Right hindlimb (tissue), 1 donor: ENCODE measurements at regions not wholly inside any gene's neighbourhood (a gene's known extent, or its start where the extent isn't known, plus 50 kb on each side); places are given as distances from the start of the nearest gene placed in this dataset.
A peak's percentile ranks its signal among the peaks of the same experiment; 100 is the strongest.
"Not testable (repeated sequence)": the region's sequence is repeated elsewhere in the genome, so short reads cannot be mapped to it uniquely, and the experiment has no call there.

Experiments used
- DNase-seq: peaks from one replicate; pipeline ENCODE4 v3.0.0-alpha.2; 2018

DNA sequence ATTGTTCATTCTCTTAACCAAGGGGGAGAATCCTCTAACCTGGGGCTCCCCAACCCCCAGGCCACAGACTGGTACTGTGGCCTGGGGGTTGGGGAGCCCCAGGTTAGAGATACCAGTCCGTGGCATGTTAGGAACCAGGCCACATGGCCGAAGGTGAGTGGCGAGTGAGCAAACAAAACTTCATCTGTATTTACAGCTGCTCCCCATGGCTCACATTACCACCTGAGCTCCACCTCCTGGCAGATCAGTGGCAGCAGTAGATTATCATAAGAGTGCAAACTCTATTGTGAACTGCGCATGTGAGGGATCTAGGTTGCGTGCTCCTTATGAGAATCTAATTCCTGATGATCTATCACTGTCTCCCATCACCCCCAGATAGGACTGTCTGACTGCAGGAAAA is 957.2 kb upstream of the PRKX start:
- no peak for DNase-seq

DNA sequence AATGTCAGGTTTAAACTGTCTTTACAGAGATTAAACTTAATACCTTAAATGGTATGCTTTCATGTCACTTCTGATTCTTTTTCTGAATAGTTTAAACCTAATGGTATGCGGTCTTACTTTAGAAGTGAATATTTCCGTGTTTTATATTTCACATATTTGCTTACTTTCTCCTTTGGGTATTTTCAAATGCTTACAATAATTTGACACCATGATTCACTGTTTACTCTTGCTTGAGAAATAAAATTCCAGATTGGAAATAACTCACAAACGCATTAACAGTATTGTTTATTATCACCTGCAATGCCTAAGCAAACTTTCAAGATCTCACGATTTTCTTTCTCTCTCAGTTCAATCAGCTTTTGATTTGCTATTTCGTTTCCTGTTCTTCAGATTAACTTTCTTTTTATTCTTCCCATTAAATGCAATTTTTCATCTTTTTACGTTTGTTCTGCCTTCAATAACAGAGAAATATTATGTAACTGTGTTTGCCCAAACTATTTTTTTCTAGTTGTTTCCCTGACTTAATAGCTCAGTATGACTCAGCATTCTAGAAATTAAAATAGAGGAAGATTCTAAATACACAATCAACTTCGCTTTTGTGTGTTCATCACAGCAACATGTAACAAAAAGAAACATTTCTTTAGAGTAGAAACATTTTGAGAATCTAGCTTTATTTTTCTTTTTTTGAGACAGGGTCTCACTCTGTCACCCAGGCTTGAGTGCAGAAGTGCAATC is 955.5 kb upstream of the PRKX start:
- DNase-seq: no peak

DNA sequence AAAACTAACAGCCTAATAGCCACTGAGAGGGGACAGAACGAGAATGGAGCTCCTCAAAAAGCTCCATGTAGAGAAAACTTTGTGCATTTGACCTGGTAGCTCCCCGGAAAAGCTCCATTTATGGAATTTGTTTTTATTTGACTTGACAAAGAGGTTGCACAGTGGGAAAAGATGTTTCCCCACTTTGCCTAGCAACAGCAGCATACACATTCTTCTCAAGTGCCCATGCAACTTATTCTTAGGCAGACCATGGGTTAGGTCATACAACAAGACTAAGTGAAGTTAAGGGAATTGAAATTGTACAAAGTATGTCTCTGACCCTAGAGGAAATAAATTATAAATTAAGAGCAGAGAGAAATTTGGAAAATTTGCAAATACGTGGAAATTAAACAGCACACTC is 949.6 kb upstream of the PRKX start:
- DNase-seq: no peak

DNA sequence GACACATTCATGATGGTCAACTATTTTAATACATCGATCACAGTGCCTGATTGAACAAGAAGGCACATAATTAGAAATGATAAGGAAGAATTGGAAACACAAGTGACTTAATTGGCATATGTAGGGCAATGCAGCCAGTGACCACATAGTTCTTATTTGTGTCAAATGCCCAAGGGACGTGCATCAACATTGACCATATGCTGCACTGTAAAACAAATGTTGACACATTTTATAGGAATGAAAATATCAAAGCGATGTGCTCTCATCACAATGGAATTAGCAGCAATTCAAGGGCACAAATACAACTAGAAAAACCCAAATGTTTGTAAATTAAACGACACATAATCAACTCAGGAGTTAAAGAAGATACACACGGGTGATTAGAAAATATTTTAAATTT is 948.3 kb upstream of the PRKX start:
- DNase-seq: no peak

DNA sequence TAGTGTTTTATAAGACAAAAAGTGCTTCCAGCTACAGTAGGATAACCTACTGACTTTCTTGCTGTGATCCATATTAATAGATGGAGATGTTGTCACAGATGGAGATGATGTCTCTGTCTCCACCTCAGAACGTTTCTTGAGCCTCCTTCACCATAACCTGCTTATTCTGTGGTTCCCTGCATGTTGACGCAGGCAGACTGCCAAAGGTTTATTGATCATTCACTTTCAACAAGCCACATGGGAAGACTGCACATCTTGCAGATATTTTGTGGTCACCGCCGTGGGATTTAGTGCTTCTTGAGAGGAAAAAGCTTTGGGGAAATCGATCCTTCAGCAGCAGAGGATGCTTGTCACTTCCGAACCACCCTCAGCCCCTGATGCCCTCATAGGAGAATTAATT is 943.0 kb upstream of the PRKX start:
- DNase-seq: no peak

DNA sequence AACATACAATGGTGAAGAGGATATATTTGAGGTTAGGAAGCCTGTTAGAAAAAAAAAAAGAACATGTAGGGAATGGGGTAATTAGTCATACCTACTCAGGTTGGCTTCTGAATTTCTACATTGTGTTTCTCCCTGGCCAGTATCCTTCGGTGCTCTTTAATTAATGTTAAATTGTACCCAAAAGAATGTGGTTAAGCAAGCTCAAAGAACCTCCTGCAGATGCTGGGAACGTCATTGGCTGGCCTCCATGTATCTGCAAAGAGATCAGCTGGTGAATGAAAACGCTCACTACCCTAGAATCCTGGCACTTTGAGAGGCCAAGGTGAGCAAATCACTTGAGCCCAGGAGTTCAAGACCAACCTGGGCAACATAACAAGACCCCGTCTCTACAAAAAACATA is 942.3 kb upstream of the PRKX start:
- no peak for DNase-seq

DNA sequence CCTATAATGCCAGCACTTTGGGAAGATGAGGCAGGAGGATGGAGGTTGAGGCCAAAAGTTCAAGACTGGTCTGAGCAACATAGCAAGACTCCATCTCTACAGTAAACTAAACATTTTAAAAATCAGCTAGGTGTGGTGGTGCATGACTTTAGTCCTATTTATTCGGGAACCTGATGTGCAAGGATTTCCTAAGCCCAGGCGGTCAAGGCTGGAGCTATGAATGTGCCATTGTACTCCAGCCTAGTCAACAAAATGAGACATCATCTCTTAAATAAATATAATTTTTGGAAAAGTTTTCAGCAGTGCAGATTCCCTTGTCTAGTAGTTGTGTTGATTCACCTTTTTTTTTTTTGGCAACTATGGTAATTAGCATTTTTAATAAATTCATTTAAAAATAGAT is 928.7 kb upstream of the PRKX start:
- no peak for DNase-seq

DNA sequence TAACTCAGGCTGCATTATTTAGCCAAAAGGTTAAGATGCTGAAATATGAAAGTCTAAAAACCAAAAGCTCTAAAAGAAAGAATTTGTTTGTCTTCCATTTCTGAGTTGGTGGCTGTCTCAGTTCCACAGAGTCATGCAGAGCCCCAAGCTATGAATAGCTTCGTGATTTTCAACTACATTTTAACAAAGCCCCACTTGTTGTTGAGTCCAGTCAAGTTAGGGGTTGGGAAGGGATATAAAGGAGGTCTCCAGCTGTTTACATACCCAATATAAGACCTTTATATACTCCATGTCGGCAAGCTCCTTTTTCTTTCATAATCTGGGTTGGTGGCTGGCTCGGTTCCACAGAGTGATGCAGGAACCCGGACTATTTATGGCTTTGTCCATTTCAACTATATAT is 924.6 kb upstream of the PRKX start:
- no peak for DNase-seq

DNA sequence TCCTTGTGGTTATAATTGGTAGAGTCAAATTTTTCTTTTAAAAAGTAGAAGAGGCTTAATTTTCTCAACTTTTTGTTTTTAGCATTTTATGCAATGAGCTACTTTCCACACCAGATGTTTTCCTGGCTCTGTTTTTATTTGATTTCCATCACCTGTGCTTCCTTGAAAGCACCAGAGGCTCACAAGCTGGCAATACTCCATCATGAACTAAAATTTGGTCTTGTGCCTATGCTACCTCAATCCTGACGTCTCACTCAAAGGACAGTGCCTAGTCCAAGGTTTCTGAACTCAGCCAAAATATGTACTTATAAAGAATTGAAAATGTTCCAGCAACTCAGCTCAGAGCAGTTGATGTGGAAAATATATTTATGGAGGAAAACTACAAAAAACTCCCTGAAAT is 914.0 kb upstream of the PRKX start:
- DNase-seq: peak; percentile 26

DNA sequence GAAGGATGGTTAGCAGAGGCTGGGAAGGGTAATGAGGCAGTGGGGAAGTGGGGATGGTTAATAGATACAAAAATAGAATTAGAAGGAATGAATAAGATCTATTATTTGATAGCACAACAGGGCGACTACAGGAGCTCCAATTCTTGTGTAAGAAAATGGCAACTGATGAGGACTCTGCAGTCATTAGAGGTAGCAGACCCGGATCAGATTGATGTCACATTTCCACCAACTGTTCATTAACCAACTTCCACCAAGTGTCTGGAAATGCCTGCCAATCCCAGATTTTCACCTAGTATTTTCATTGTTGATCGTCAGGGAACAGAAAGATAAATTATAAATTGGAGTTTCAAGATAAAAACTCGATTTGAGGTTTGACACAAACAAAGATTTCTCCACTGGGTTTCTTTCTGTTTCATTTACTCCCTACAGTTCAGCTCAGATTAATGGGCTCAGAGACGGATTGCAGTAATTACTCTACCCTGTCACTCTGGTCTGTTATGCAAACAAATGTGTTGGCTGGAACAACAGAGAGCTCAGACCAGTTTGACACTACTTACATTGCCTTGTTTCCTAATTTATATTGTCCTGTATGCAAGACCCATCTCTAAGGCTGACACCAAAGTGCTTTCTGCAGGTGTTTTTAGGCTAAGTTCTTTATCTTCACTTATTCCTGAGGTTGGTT is 909.2 kb upstream of the PRKX start:
- no peak for DNase-seq

DNA sequence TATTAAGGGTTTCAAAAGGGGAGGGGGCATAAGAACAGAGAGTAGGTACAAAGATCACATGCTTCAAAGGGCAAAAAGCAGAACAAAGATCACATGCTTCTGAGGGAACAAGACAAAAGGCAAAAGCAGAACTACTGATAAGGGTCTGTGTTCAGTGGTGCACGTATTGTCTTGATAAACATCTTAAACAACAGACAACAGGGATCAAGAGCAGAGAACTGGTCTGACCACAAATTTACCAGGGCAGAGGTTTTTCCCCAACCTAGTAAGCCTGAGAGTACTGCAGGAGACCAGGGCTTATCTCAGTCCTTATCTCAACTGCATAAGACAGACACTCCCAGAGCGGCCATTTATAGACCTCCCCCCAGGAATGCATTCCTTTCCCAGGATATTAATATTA is 900.2 kb upstream of the PRKX start:
- DNase-seq: not testable (repeated sequence)

DNA sequence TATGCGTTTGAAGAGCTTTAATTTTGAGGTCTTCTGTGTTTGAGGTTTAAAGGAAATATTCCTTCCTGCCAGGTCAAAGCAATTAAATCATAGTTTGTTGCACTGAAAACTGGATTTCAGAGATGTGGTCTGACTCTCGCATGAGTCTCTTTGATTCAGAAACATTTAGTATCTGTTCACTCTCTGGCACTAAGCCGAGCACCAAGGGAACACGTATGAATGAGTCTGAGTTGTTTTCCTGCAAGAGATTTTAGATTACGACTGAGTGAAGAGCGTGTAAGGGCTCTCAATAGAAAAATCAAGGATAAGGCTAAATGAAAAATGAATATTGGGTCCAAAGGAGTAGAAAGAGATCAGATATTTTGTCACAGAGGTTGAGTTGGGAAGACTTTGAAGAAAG is 875.4 kb upstream of the PRKX start:
- no peak for DNase-seq

DNA sequence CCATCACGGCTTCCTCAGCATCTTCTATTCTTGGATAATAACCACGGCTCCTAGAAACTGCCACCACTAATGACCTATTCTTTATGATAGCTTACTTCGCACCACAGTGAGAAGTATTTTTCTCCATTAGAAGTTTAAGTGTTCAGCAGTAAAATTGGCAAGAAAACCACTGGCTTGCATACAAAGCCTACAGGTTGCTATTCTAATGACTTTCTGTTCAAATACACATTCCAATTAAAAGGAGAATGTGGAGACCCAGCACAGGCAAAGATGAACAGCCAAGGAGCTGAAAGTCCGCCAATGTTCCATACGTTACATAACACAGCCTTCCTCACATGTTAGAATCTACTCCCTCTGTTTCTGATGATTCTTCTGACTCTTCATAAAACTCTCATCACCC is 875.0 kb upstream of the PRKX start:
- peak; percentile 34 for DNase-seq

DNA sequence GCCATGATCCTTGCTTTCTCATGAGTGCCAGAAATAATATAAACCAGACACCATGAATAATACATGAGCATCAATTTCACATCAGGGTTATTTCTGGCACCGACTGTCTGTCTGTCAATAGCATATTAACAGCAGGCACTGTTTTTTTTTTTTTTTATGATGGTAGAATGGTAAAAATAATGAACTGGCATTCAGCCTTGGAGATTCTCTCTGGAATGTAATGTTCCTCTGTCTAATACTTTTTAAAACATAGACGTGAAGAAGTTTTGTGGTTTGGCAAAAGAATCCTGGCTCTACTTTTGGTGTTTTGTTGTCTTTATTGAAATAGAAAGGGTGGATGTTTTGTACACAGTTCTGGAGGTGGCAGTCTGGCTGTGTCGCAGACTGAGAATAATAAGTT is 874.6 kb upstream of the PRKX start:
- no peak for DNase-seq

DNA sequence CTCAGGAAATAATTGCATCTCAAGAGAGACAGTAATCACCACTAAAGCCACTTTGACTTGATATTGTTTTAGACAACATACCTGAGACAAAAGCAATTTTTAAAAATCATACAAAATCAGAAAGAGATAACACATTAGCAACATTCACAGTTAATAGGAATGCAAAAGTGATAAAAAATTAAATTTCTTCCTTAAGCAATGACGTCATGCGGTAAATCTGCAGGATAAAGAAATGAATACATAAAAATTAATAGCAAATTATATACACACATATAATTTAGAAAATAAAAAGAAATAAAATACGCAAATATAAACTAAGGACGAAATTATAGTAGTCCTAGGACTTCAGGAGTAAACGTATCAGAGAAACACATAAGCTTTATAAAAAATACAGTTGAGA is 866.5 kb upstream of the PRKX start:
- no peak for DNase-seq

DNA sequence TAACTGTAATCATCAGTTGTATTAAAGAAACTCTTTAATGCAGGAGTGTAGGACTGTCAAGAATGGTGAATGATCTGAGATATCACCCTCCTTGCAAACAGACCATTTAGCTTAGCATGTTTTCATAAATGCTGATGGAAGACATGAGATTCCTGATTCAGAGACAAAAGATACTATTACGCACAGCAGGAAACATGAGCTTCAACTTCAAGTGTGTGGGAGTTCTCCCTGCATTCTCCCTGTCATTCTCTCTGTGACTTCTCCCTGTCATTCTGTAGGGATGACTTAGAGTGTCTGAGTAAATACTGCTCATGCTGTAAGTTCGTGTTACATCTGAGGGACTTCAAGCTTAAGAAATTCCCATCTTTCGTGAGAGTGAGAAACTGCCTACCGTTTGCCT is 866.0 kb upstream of the PRKX start:
- DNase-seq: no peak

DNA sequence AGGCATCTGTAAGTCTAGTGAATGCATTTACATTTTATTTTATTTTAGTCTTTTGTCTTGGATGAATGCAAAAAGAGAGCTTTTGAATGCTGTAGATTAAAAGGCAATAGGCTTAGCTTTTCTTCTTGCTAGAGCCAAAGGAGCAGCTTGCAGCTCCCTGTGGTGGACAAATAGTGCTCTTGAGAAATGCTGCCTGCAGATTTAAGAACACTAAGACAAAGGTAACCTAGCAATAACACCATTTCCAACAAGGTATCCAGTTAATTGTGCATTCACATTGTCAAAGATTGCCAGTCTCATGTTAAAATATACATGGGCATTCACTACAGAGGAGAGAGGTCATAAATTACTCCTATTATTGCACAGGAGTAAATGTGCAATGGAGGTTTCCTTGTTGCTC is 859.2 kb upstream of the PRKX start:
- no peak for DNase-seq

DNA sequence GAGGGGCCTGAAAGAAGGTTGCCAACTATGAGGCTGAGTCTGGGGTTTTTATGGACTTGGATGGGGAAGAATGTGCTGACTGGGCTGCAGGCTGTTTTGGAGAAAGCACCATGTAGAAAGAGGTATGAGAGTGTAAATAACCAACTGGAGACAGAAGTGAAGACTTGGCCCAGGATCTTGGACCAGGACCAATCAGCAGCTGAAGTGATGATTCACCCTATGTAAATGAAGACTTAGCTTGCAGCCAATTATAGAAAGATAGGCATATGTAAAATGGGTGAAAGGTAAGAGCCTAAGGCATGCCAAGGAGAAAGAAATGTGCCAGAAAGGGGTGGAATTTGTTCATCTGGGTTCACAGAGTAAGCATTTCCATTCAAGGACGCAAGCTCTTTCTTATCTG is 856.7 kb upstream of the PRKX start:
- no peak for DNase-seq

DNA sequence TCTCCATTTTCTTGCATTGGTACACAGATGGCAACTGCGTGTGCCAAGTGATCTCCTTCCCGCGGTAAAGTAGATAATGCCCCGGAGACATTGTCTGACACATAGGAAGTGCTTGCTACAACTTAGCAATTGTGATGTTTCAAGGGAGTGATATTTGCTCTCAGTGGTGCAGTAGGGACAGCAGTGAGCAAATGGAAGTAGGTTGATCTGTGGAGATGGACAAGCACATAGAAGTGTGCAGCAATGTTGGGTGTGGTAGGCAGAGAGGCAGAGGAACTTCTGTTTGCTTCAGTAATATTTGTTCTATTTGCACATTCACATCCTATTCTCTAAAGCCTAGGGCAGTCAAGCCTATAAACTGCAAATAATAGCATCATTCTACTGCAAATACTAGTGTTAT is 846.7 kb upstream of the PRKX start:
- no peak for DNase-seq

DNA sequence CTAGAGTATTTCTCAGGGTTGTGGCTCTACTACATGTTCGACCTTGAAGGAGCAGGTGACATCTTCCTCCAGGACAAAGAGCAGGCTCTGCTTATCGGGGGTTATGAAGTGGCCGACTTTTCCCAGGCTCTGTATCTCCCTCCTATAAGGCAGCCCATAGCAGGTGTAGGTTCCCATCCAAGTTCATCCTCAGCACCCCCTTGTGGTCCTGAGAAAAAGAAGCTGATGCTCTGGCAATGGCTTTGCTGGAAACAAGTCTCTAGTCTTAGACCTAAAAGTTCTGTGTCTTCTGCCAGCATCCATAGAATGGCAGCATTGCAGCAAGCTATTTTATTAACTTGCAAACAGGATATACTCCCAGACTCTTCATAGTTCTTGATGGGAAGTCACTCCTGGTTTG is 836.6 kb upstream of the PRKX start:
- no peak for DNase-seq

DNA sequence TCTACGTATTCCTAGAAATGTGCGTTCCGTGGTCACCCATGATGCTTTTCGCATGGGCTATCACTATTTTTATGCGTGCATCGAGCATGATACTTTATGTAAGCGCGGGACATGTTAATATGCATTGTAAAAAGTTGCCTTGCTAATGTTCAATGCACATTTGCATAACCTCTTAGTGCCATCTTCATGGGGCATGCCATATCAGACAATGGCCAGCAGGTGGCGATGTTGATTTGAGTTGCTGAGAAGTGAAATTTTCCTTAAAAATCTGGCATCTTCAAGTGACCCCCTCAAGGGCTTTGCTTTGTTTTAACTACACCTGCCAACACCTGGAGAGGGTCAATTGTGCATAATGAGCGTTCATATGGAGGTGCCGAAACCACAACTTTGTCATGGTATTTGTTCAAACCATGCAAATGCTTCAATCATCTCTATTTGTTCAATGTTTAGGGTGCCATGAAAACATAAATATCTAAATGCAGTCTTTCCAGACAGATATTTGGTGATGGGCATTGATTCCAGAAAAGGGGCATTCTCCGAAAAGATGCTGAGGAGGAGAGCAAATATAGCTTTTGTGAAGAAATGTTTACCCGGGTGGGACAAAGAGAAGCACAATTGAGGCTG is 833.9 kb upstream of the PRKX start:
- DNase-seq: peak; percentile 35

DNA sequence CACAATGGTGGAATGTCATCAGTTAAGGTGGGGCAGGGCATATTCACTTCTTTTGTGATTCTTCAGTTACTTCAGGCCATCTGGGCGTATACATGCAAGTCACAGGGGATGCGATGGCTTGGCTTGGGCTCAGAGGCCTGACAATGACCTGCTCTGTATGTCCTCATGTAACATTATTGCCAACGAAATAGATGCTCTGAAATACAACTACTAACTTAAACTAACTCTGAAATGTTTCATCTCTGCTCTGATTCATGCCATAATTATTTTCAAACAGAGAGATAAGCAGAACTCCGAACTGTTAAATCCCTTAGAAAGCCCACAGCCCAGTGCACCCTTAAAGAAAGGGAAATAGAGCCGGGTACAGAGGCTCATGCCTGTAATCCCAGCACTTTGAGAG is 832.7 kb upstream of the PRKX start:
- not testable (repeated sequence) for DNase-seq

DNA sequence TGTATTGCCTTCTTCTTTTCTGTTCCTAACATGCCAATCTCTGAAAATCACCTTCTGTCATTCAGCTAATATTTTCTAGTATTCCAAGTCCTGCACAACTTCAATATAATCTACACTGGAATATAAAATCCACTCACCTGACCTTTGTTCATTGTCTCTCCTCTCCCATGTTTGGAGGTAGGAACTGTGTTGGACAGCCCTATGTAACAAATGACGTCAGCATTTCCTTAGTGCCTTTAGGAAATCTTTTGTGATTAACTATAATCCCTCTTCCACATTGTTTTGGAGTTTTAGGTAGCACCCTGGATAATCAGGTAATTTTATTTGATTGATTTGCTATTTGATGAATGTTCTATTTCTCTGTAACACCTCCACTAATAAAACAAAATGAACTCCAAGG is 814.8 kb upstream of the PRKX start:
- no peak for DNase-seq

DNA sequence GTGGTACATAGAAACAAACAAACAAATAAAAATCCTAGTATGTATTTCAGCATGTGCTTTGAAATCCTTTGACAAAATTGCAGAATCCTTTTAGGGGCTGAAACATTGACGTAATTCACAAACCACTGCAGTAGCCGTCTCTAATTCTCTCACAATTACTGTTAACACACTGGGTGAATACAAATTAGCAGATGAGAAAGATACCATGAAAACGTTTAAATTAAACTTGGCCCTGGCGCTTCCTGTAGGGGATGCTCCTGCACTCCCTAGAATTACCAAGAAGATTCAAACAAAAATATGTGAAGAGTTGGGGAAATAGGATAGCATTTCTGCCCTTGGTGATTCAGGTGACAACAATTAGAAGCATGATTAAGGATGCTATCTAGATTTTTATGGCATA is 772.5 kb upstream of the PRKX start:
- no peak for DNase-seq

DNA sequence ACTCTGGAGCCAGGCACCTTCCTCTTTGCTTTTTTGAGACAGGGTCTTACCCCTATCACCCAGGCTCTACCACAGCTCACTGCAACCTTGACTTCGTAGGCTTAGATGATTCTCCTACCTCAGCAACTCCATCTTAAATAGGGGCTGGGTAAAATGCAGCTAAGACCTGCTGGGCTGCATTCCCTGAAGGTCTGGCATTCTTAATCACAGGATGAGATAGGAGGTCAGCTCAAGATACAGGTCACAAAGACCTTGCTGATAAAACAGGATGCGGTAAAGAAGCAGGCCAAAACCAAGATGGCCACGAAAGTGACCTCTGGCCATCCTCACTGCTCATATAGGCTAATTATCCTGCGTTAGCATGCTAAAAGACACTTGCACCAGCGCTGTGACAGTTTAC is 770.8 kb upstream of the PRKX start:
- DNase-seq: no peak
